K562 (cell line): ENCODE measurements at regions not wholly inside any gene's neighbourhood (a gene's known extent, or its start where the extent isn't known, plus 50 kb on each side); places are given as distances from the start of the nearest gene placed in this dataset.

ENCODE experiments used
- ATAC-seq: fragments of 200-7000 bp; cut with Tn5 transposase; 3 replicates; pipeline ENCODE4 v1.9.1; 2020; ENCODE audit warnings: moderate library complexity
- BruUV-seq: library from RNA; stranded (reverse); fragments of 400-500 nt; replicated peaks from 2 replicates; lab custom pipeline; 2021; lab: Mats Ljungman, UMichigan
- CTCF ChIA-PET: fragments of 300-600 bp; formaldehyde crosslinking; extraction: SDS; loops from one replicate; lab custom pipeline; 2021; ENCODE audit warnings: low intra/inter-chr PET ratio; lab: Yijun Ruan, JAX
- POLR2A ChIA-PET: fragments of 300-600, 350-650 bp; sonication (Branson Sonifier 250); formaldehyde crosslinking; extraction: SDS; loops from one replicate; lab custom pipeline; 2021; ENCODE audit warnings: antibody characterized with exemption, inconsistent platforms; lab: Yijun Ruan, JAX
- DNase-seq, 4 experiments: peaks; one replicate each; pipeline versions ENCODE4 v3.0.0 to v3.0.0-alpha.2; 2011 to 2018; ENCODE audit warnings: low spot score in 3 of 4, mixed read lengths in 3 of 4; ENCODE audit errors: extremely low read depth in 1 of 4
- FAIRE-seq: peaks from 2 replicates; lab custom pipeline; 2011; peaks lifted over from hg19 to GRCh38; lab: Jason Lieb, UNC
- H2AFZ ChIP-seq: 2 replicates; pipeline ENCODE4 v1.6.0; 2011; ENCODE audit warnings: low read depth, low read length, control low read depth, inconsistent platforms
- H3K27ac ChIP-seq: fragments of 200-600 bp; 3 replicates; pipeline ENCODE4 v1.8.0; 2011; ENCODE audit warnings: low read depth, mild to moderate bottlenecking, control low read depth, inconsistent platforms, low read length, moderate library complexity, mixed read lengths; ENCODE audit errors: extremely low read depth
- H3K27me3 ChIP-seq, 2 experiments: fragments of 300-600 bp in 1 of 2; 2 replicates in 1 of 2; 3 replicates in 1 of 2; pipeline versions ENCODE4 v1.6.0 to v1.8.0; 2011; ENCODE audit warnings: inconsistent platforms in 2 of 2, low read length in 2 of 2, mild to moderate bottlenecking in 1 of 2, mixed read lengths in 1 of 2, moderate library complexity in 1 of 2; ENCODE audit not compliant: control insufficient read depth in 2 of 2, insufficient read depth in 2 of 2
- H3K36me3 ChIP-seq: fragments of 300-600 bp; 3 replicates; pipeline ENCODE4 v1.8.0; 2011; ENCODE audit warnings: mild to moderate bottlenecking, low read length, inconsistent platforms; ENCODE audit not compliant: control insufficient read depth, insufficient read depth
- H3K4me1 ChIP-seq, 2 experiments: fragments of 200-600 bp in 1 of 2; replicated peaks in 1 of 2; 2 replicates in 1 of 2; 3 replicates in 1 of 2; pipeline versions ENCODE4 v1.5.1 to v1.8.0; 2011; ENCODE audit warnings: inconsistent platforms in 2 of 2, low read length in 2 of 2, mild to moderate bottlenecking in 1 of 2, mixed read lengths in 1 of 2, moderate library complexity in 1 of 2; ENCODE audit not compliant: control insufficient read depth in 2 of 2, insufficient read depth in 2 of 2
- H3K4me2 ChIP-seq: 2 replicates; pipeline ENCODE4 v1.6.1; 2011; ENCODE audit warnings: low read length, control low read depth, inconsistent platforms, mixed read lengths; ENCODE audit not compliant: insufficient read depth
- H3K4me3 ChIP-seq: fragments of 200-600 bp; sonication (generic), shearing (Covaris generic); 2 replicates; pipeline ENCODE4 v1.5.1; 2016; ENCODE audit warnings: control low read depth, inconsistent platforms
- H3K79me2 ChIP-seq: fragments of 200-600 bp; 3 replicates; pipeline ENCODE4 v1.8.0; 2011; ENCODE audit warnings: low read length, inconsistent platforms; ENCODE audit not compliant: control insufficient read depth, insufficient read depth
- H3K9ac ChIP-seq, 2 experiments: 2 replicates each; pipeline versions ENCODE4 v1.6.0 to v1.6.1; 2011; ENCODE audit warnings: low read depth in 2 of 2, low read length in 2 of 2, control low read depth in 1 of 2, inconsistent platforms in 1 of 2, mild to moderate bottlenecking in 1 of 2, mixed read lengths in 1 of 2; ENCODE audit not compliant: insufficient read depth in 1 of 2
- H3K9me1 ChIP-seq: one replicate; pipeline ENCODE4 v1.6.0; 2011; ENCODE audit warnings: inconsistent platforms, mild to moderate bottlenecking, low read length, moderate library complexity; ENCODE audit not compliant: control insufficient read depth, insufficient read depth
- H3K9me3 ChIP-seq: replicated peaks from 2 replicates; pipeline ENCODE4 v1.5.1; 2011; ENCODE audit warnings: low read depth, low read length, inconsistent platforms; ENCODE audit not compliant: control insufficient read depth, insufficient read depth
- H4K20me1 ChIP-seq: replicated peaks from 2 replicates; pipeline ENCODE4 v1.6.1; 2011; ENCODE audit warnings: low read length, inconsistent platforms, mixed read lengths; ENCODE audit not compliant: control insufficient read depth, insufficient read depth
- NELFE ChIP-seq: IDR thresholded peaks from 2 replicates; pipeline ENCODE4 v1.6.1; 2011; ENCODE audit warnings: mild to moderate bottlenecking; ENCODE audit not compliant: insufficient read depth, insufficient read length
- ZNF121 ChIP-seq: sonication (generic); formaldehyde crosslinking; conservative IDR thresholded peaks from 2 replicates; pipeline ENCODE4 v1.8.0; 2022; ENCODE audit warnings: missing genetic modification reagents
- WGBS: fragments of 100-300 bp; shearing (Covaris generic); methylation state at CpG from one replicate; pipeline ENCODE4 v1.1.6; 2016; ENCODE audit warnings: low coverage, mixed read lengths; ENCODE audit not compliant: insufficient coverage; ENCODE audit errors: missing lambda C conversion rate; 5-methylcytosine and 5-hydroxymethylcytosine counted together
- in situ Hi-C: fragments of 300-500 bp; cut with MboI; formaldehyde crosslinking; loops from 4 replicates; pipeline ENCODE4 v1.15.0; 2018; ENCODE audit warnings: inconsistent platforms, mixed read lengths
- intact Hi-C: fragments of 100-400 bp; cut with micrococcal nuclease; formaldehyde crosslinking; loops from 2 replicates; pipeline ENCODE4 v1.14.2; 2022
- TF ChIP-seq, protein P1 (sequence below): fragments of 450-650 bp; IDR thresholded peaks from 2 replicates; pipeline ENCODE4 v1.6.1; 2016; ENCODE audit warnings: low read depth
- TF ChIP-seq, protein P2 (sequence below): sonication (generic); formaldehyde crosslinking; IDR thresholded peaks from 2 replicates; pipeline ENCODE4 v1.5.0; 2020; ENCODE audit warnings: missing genetic modification reagents

DNA sequence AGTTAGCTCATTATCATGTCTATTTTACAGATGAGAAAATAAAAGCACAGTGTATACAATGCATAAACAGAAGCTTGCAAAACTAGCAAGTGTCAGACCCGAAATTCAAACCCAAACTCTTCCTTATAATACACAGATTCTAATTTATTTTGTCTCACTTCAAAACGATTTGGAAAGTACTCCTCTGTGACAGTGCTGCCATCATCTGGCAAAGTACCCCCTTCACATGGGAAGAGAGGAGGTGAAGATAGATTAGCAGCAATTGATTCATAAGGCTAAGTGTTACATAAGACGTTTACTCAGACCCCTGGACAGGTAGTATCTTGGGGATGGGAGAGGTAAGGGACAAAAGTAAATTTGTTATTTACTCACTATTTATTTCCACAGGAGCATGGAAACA is 744.0 kb upstream of the SGO1 start:
- peak; percentile 83 for ATAC-seq
- WGBS, result 1% methylated on average over 3 of the region's 3 CpGs
- H3K9me3 ChIP-seq, result no peaks in the 10 kb centered on the region
- BruUV-seq, result no TSS peak
- CTCF ChIA-PET, result interaction anchor here (1.0 to 1.3 kb wide), 2 partner anchors 419 to 704 kb away, joined by 4 to 5 read pairs; no protein-coding TSS in a partner anchor
- POLR2A ChIA-PET, result no interaction called here
- no peak for FAIRE-seq
- H3K9ac ChIP-seq, result no peak overlapping the region
- no peaks in the 10 kb centered on the region for H3K4me1 ChIP-seq
- H3K9me1 ChIP-seq, result no peaks in the 10 kb centered on the region
- H3K4me3 ChIP-seq, result no peak overlapping the region
- H3K79me2 ChIP-seq, result no peaks in the 10 kb centered on the region
- H4K20me1 ChIP-seq, result no peaks in the 10 kb centered on the region
- H2AFZ ChIP-seq, result no peak overlapping the region
- no peak overlapping the region for H3K4me2 ChIP-seq
- H3K36me3 ChIP-seq, result no peaks in the 10 kb centered on the region
- intact Hi-C loops, result loop anchor here (1.0 to 5.0 kb wide), 3 partner anchors 418 to 703 kb away; no protein-coding TSS in a partner anchor
- no peaks in the 10 kb centered on the region for H3K27me3 ChIP-seq
- in situ Hi-C loops, result no loop called here
- H3K27ac ChIP-seq, result no peak overlapping the region
- peak; percentile 14 to 41 (median 26) for DNase-seq
- TF ChIP-seq NELFE (no peak), ZNF121 (no peak)
- TF ChIP-seq, protein P1, sequence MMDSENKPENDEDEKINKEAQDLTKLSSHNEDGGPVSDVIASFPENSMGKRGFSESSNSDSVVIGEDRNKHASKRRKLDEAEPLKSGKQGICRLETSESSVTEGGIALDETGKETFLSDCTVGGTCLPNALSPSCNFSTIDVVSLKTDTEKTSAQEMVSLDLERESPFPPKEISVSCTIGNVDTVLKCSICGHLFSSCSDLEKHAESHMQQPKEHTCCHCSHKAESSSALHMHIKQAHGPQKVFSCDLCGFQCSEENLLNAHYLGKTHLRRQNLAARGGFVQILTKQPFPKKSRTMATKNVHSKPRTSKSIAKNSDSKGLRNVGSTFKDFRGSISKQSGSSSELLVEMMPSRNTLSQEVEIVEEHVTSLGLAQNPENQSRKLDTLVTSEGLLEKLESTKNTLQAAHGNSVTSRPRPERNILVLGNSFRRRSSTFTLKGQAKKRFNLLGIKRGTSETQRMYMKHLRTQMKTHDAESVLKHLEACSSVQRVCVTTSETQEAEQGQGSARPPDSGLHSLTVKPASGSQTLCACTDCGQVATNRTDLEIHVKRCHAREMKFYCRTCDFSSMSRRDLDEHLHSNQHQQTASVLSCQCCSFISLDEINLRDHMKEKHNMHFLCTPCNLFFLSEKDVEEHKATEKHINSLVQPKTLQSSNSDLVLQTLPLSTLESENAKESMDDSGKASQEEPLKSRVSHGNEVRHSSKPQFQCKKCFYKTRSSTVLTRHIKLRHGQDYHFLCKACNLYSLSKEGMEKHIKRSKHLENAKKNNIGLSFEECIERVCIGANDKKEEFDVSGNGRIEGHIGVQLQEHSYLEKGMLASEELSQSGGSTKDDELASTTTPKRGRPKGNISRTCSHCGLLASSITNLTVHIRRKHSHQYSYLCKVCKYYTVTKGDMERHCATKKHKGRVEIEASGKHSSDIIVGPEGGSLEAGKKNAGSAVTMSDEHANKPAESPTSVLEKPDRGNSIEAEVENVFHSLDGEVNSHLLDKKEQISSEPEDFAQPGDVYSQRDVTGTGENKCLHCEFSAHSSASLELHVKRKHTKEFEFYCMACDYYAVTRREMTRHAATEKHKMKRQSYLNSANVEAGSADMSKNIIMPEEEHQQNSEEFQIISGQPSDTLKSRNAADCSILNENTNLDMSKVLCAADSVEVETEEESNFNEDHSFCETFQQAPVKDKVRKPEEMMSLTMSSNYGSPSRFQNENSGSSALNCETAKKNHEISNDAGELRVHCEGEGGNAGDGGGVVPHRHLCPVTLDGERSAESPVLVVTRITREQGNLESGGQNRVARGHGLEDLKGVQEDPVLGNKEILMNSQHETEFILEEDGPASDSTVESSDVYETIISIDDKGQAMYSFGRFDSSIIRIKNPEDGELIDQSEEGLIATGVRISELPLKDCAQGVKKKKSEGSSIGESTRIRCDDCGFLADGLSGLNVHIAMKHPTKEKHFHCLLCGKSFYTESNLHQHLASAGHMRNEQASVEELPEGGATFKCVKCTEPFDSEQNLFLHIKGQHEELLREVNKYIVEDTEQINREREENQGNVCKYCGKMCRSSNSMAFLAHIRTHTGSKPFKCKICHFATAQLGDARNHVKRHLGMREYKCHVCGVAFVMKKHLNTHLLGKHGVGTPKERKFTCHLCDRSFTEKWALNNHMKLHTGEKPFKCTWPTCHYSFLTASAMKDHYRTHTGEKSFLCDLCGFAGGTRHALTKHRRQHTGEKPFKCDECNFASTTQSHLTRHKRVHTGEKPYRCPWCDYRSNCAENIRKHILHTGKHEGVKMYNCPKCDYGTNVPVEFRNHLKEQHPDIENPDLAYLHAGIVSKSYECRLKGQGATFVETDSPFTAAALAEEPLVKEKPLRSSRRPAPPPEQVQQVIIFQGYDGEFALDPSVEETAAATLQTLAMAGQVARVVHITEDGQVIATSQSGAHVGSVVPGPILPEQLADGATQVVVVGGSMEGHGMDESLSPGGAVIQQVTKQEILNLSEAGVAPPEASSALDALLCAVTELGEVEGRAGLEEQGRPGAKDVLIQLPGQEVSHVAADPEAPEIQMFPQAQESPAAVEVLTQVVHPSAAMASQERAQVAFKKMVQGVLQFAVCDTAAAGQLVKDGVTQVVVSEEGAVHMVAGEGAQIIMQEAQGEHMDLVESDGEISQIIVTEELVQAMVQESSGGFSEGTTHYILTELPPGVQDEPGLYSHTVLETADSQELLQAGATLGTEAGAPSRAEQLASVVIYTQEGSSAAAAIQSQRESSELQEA, result no peak
- TF ChIP-seq, protein P2, sequence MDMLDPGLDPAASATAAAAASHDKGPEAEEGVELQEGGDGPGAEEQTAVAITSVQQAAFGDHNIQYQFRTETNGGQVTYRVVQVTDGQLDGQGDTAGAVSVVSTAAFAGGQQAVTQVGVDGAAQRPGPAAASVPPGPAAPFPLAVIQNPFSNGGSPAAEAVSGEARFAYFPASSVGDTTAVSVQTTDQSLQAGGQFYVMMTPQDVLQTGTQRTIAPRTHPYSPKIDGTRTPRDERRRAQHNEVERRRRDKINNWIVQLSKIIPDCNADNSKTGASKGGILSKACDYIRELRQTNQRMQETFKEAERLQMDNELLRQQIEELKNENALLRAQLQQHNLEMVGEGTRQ (CRISPR knock-in tag), result no peak
